Stimulated activated CD8-positive, alpha-beta memory T cell treated with anti-CD3 and anti-CD28 coated beads, Interleukin-4, amount 100 ng/mL, for 1 hour (primary cell): ENCODE measurements at regions not wholly inside any gene's neighbourhood (a gene's known extent, or its start where the extent isn't known, plus 50 kb on each side); places are given as distances from the start of the nearest gene placed in this dataset.

ENCODE experiments used
- DNase-seq, 2 donors: peaks; one replicate each; pipeline ENCODE4 v3.0.0-alpha.2; 2020; ENCODE audit warnings: low read depth in 2 of 2, low spot score in 1 of 2

DNA sequence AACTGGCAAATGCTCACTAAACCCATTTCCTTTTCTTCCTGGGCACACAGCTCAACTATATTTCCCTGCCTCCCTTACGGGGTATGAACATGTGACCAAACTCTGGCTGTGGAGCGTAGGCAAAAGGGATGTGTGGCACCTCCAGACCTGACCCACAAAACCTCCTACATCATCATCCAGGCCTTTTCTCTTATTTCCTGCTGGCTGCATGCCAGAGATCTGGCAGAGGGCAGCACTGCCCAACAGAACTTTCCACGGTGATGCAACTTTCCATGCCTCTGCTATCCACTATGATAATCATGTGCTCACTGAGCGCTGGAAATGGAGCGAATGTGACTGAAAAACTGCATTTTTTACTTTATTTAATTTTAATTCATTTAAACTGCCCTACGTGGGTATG is 99.6 kb upstream of the CACNA1E start:
- DNase-seq, result no peak

DNA sequence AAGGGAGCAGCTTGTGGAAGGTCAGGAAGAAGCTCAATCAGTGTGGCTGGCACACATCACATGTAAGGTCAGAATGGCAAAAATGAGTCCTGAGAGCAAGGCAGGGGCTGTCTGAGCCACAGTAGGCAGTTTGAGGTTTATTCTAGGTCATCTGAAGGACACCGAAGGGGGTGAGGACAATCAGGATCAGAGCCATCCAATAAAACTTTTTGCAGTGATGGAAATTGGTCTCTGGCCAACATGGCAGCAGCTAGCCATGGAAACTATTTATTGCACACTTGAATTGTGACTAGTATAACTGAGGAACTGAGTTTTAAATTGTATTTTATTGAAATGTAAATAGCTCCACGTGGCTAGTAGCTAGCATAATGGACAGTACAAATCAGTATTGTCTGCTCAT is 97.0 kb upstream of the CACNA1E start:
- DNase-seq, result no peak

DNA sequence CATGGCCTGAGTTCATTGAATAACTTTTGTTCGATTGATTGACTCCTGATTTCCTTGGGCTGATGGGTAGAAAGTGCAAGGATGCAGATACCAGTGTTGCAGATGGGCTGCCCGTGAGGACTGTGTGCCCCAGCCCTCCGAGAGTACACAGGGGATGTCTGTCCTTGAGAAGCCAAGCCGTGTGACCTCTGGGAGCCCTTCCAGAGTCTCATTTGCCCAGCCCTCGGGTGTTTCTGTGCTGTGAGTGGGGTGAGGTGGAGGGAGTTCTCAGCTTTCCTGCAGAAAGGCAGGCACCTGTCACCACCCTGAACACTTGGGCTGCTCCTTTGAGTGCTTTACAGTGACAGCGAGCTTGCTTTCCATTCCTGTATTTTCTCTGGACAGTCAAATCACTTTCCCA is 96.4 kb upstream of the CACNA1E start:
- no peak for DNase-seq

DNA sequence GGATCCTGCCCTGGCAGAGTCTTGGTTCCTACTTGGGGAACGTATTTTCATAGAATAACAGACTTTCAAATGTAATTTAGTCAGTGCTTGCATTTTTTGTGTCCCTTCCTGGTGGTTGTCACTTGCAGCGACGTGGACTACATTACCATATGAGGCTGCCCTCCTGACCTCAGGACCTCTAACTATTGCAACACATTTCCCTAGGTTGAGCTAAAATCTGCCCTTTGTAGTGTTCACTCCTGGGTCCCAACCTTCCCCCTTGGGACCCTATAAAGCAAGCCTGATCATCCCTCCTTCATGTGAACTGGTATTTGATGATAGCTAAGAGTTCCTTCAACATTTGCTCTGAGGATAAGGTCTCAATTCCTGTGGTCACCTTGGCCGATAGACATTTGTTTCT is 95.6 kb upstream of the CACNA1E start:
- no peak for DNase-seq

DNA sequence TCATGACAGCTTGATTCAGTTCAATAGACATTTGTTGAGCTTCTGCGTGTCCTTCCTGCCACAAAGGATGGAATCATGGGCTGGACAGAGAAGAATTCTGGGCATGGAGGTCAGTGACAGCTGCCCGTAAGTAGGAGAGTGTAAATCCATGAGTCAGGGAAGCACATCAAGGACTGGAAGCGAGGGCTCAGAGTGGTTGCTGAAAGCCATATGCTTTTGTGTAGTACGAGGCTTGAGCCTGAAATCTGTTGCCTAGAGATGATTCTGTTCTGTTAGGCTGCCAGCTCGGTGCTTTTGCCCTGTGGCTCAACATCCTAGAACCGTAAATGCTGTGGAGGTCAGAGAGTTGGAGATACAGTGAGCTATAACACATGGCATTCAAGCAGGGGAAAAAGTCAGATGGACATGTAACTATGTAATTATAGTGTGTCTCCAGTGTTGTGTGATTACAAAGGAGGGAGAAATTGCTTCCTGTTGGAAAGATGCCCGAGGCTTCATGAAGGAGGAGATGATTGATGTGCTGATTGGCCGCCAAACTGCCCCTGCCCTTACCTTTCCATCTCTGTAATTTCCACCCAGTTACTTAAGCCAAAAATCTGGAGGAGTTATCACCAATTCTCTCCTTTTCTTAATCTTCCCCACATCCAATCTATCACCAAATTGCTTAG is 92.8 kb upstream of the CACNA1E start:
- DNase-seq, result no peak

DNA sequence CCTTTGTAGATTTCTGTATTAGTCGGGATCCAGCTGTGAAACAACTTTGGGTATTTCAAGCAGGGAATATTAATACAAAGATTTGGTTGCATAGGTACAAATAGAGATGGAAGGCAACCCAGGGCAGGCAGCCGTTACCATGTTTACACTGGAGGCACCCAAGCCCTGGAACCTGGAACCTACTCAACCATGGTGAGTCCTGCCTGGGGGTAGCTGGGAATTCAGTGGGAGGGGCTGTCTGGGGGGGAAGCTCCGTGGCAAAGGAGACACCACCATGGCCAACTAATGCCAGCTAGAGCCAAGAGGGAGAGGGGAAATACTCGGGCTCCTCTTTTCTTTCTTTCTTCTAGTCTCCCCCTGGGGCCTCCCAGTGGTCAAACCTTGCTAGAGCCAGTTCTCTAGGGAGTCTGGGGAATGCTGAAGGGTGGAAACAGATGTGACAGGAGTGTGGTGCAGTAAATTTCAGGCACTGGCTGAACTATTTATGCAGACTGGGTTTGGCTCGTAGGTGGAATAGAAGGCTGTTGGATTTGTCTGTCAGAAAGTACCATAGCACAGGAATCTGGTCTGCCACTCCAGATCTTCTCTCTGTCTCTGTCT is 91.9 kb upstream of the CACNA1E start:
- DNase-seq, result no peak

DNA sequence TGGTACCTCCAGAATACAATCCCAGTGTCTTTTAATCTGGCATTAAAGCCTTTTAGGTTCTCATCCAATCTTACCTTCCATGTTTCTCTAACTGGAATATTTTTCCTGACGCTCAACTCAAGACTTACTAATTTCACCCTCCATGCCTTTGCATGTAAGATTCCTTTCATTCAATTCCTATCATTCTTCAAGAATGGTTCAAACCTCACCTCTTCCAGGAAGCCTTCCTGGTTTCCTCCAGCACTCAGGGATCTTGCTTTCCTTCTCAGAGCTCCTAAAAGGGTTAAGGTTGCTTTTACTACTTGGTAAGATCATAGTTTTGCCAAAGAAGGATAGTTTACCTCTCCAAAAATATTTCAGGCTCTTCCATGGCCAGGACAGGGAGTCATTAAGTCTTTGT is 91.2 kb upstream of the CACNA1E start:
- DNase-seq, result no peak

DNA sequence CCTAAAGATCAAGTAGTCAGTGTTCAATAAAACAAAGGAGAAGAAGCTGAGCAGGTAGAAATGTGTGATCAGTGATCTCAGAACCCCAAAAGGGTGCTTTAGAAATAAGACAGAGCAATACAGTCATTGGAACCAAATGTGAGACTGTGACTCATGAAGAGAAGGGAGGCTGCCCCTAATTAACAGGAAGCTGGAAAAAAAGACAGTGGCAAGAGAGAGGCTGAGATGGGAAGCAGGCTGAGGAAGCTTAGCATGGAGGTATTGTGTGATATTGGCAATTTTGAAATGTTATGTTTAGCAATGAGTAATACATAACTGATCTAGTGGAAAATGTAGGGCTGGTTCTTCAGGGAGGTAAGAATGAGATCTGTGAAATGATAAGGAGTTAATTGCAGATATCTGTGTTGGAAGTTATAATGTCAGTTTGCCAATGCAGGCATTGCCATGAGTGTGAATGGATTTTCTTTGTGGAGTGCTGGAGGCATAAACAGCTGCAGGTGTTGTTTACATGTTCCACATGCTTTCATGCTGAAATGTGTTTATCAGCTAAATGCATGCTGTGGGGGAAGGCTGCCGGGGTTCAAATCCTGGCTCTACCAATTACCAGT is 90.6 kb upstream of the CACNA1E start:
- no peak for DNase-seq

DNA sequence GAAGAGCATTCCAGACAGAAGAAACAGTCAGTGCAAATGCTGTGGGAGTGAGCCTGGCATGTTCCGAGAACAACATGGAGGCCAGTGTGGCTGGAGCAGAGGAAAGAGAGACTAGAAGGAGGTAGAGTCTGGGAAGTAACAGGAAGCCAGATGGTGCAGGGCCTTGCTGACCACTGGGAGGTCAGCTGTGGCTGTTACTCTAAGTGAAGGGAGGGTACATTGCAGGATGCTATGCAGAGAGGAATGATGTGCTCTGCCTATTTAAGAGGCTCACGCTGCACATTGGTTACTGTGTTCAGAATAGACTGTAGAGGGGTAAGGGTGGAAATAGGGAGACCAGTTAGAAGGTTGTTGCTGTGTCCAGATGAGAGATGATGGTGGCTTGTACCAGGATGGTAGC is 88.6 kb upstream of the CACNA1E start:
- no peak for DNase-seq

DNA sequence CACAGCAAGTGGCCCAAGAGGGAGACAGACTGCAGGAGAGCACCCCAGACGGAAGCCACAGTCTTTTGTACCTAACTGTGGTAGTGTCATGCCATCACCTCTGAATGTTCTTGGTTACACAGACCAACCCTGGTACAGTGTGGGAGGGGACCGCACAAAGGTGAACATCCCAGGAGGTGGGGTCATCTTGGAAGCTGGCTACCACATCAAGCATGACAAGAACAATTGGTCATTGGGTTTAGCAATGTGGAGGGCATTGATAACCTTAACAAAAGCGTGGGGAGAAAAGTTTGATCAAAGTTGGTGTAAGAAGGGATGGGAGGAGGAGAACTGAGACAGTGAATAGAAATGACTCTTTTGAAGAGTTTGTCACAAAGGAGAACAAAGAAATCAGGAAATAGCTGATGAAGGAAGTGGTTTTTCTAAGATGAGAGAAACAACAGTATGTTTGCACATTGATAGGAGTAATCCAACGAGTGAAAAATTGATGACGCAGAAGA is 87.1 kb upstream of the CACNA1E start:
- DNase-seq, result peak in 1 of 2 donors; percentile 10

DNA sequence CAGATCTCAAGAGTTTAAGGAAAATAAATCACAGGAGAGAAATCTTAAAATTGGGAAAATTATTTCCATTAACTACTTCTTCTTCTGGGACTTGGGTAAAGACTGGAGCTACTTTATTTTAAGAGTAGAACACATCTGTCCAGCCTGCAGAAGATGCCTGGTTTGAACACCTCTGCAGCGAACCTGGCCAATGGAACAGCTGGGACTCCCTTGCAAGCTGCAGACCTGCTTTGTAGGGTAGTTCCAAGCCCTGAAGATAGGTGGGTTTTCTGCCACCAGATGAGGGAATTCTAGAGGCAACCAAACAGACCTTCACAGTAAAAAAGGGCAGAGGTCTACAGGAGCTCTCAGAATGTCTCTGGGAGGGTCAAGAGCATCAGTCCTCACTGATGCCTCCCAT is 86.5 kb upstream of the CACNA1E start:
- DNase-seq, result no peak

DNA sequence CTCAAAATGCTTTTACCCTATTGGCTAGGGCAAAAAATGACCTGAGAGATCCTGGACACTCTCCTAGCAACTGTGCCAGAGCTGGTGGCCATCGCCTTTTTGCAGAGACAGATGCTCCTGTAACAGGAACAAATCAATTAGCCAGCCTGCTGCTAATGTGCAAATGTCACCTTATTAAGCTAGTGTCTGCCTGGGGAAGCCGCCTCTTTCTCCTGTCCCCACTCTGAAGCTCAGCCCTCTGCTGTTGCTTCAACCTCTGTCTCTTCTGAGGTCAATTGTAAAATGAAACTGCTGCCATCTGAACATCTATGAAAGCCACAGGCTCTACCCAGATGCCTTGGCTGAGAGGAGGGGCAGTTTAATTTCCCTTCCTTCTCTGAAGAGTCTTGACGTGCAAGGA is 85.5 kb upstream of the CACNA1E start:
- DNase-seq, result no peak

DNA sequence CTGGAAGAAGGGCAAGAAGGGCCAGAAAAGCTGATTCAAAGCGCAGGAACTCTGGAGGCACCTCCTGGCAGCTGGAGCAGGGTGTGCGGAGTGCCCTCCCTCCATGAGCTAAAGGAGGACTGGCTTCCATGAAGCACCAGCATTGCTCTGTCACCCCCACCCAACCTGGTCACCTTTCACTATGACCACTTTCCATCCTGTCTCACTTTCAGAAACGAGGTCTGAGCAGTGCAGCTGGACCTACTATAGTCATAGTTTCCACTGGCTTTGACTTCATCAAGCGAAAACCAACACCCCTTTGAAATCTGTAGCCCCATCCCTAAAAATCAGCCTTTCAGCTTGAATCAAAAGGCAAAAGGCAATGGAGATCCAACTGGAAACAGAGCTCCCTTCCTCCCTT is 84.8 kb upstream of the CACNA1E start:
- DNase-seq, result no peak

DNA sequence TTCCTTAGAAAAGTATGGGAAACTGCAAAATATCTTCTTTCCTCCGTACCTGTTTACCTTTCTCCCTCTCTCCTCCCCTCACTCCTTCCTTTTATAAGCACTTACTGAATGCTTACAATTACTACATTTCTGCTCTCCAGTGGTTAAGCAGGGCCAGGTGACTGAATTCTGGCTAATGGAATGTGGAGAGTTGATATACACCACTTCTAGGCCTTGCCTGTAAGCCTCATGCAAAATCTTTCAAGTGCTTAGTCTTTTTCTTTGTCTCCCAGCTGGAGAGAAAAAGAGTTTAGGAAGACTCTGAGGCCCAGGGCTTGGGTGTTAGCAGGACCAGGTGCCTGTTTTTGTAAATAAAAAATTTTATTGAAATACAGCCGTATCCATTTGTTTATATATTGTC is 77.7 kb upstream of the CACNA1E start:
- DNase-seq, result no peak

DNA sequence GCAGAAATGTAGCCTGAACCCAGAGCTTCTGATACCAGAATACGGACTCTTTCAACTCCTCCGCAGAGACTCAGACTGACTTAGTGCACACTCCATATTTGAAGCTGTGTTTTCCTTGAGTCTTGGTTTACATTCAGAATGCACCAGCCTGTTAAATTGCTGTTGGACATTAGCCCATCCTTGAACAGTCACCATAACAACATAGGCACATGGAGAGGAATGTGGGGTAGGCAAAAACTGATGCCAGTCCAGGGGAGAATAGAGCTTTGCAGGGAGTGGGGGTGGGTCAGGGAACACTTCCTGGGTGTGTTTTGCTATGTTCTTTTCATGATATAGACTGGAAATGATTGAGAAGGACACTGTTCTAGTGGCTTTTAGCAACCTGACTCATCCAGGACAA is 76.3 kb upstream of the CACNA1E start:
- DNase-seq, result no peak

DNA sequence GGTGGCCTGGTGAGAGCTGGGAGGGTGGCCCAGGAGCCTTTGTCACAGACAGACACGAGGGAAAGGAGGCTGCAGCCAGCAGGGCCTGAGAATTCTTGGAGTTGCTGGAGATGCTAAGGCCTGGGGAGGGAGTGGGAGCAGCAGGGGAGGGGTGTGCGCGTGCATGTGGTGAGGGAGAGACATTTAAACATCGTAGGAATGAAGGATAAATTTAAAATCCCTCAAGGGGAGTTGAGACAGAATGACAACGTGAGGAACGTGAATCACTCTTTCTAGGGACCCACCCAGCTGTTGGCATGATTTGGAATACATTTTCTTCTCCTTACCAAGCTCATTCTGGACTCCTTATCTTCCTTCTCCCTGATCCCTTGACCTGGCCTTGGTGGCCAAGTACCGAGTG is 73.3 kb upstream of the CACNA1E start:
- no peak for DNase-seq

DNA sequence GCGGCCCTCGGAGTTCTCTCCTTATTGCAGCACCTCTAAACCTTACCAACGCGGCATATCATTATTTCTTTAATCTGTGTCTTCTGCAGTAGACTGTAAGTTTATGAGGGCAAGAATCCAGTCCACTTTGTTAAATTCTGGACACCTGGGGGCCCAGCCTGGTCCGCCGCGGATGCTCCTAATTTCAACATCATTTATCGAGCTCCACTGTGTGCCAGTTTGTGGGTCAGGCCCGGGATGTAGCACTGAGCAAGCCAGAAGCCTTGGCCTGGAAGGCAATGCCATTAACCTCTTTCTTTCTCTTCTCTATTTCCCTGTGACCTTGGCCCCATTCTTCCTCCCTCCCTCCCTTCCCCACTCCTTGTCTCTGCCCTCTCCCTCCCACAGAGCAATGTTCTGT is 70.6 kb upstream of the CACNA1E start:
- no peak for DNase-seq

DNA sequence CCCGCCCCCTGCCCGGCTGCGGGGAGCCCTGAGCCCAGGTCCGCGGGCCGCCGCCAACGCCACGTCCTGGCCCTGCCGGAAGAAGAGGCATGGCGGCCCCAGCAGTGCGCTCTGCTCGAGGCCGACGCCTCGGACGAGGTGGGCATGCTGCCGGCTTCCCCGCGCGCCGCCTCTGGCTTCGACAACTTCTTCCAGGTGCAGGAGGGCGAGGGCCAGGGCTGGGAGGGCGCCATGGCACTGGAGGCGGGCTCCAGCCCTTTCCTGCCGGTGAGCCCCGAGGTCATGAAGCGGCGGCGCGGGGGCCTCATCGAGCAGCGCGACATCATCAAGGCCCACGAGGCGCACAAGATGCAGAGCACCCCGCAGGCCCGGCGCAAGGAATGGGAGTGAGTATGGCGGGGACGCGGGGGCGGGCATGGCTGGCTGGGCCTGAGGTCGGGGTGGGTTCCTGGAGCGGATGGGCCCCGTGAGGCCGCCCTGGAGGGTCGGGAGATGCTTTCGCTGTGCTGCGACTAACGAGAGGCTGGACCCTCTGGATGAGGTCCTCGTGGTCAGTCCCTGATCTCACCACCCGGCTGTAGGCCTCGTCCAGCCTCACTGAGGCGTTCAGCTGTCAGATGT is 70.0 kb upstream of the CACNA1E start:
- no peak for DNase-seq

DNA sequence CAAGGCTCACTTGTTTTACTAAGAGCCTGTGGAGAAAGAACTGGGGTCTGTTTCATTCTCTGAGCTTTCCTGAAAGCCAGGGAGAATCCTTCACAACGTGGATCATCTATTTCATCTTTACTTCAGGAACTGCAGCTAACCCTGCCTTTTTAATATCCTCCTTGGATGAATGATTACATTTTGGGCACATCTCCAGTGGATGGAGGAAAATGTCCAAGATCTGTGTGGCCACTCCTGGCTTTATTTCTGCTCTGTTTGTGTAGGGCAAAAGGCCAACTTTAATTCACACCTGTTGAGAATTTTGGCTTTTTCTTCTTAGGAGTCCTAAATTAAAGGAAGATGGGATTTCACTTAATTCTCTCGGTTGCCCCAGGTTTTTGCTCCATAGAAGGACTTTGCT is 69.5 kb upstream of the CACNA1E start:
- DNase-seq, result no peak

DNA sequence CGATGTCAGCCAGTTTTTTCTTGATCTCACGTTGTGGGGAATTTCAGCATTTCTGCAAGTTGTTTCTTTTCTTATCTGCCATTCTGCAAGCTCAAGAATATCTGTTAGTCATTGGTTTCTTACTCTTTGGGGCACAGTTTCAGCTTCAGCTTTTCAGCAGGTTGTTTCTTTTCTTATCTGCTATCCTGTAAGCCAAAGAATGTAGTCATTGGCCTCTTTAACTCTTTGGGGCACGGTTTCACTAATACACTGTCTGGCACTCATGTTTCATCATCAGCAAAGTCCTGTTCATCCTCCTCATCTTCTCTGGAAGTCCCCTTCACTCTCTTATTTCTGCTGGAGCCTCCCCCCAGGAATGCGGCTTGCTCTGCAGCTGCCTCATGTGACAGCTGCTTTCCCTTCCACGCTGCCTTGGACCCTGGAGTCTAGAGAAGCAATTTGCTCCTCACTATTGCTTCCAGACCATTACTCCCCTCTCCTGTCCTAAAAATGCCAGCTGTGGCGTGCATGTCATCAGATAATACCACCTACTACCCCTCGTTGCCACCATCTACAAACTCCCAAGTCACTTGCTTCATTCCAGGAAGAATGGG is 67.0 kb upstream of the CACNA1E start:
- no peak for DNase-seq

DNA sequence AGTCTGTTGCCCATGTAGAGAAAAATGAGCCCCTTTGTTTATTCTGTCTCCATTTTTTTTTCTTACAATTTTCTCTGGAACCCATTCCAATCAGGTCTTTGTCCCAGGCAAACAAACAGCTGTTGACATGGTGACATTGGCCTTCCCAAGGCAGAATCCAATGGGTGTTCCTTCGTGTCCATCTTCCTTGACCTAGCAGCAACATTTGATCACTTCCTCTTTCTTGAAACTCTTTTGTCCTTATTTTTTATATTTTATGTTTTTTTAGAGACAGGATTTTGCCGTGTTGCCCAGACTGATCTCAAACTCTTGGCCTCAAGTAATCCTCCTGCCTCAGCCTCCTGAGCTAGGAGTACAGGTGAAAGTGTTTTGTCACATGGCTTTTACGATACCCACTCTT is 65.4 kb upstream of the CACNA1E start:
- DNase-seq, result no peak

DNA sequence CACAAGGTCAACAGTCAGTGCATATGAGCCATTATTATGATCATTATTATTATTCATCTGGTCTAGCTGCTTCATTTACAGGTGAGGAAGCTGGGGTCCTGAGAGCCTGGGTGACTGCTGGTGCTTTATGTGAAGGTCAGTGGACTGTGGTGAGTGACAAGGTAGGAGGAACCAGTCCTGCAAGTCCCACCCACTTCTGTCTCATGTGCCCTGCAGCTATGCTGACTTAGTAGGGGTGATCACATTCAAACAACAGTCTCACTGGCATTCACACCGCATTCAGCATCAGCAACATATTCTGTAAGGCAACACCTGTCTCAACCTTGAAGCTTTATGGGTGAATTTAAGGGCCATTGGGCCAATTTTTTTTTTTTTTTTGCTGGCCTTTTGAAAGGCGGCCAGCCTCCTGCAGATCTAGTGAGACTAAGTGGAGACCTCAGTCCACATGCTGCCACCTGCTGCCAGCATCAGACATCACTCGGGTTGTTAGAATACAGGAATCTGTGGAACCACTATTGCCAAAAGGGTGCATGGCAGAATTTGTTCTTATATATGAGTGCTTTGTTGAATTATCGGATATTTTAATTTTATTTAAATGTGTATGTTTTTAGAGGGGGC is 59.9 kb upstream of the CACNA1E start:
- DNase-seq, result no peak
